ENCODE measurements at regions not wholly inside any gene's neighbourhood (a gene's known extent, or its start where the extent isn't known, plus 50 kb on each side); places are given as distances from the start of the nearest gene placed in this dataset.
"Not testable (repeated sequence)": the region's sequence is repeated elsewhere in the genome, so short reads cannot be mapped to it uniquely, and the experiment has no call there.

DNA sequence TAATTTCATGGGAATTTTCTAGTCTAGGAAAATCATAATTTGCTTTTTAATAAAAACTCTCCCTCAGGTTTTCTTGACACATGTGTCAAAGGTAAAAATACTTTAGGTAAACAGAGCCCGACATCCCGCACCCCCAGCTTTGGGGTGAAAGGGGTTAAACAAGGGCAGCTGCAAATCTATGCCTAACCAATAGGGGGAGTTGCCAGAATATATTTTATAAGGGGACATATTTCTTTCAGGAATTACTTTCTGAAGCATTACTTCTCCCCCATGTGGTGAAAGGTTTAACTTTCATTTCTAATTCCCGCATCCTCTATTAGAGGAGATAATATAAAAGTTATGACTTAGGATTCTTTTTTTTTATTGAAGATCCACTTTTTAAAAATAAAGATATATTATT, 53.9 kb upstream of the HEPH start:
- DNase-seq, result peak; percentile 1

DNA sequence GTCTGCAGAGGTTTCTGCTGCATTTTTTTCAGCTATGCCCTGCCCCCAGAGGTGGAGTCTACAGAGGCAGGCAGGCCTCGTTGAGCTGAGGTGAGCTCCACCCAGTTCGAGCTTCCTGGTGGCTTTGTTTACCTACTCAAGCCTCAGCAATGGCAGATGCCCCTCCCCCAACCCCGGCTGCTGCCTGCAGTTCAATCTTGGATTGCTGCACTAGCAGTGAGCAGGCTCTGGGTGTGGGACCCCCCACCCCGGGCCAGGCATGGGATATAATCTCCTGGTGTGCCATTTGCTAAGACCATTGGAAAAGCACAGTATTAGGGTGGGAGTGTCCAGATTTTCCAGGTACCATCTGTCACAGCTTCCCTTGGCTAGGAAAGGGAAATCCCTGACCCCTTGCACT, 56.2 kb upstream of the HEPH start:
- DNase-seq, result not testable (repeated sequence)

DNA sequence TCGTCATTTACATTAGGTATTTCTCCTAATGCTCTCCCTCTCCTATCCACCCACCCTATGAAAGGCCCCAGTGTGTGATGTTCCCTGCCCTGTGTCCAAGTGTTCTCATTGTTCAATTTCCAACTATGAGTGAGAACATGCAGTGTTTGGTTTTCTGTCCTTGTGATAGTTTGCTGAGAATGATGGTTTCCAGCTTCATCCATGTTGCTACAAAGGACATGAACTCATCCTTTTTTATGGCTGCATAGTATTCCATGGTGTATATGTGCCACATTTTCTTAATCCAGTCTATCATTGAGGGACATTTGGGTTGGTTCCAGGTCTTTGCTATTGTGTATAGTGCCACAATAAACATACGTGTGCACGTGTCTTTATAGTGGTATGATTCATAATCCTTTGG, 61.6 kb upstream of the HEPH start:
- DNase-seq, result not testable (repeated sequence)

DNA sequence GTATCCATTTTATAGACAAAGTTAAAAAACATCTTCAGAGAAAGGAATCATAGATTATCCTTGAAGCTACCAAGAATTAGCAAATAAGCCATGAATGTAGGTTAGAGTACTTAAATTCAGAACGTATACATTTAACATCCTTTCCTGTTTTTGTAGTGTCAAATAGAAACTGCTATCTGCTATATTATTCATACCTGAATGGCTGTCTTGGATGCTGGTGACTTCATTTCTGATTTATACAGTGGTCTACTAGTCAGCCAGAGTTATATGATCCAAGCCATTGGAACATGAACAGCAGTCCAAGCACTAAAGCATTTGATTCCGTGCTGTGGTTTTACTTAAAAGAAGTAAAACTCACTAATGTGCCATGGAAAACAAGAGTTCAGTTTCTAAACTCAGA, 58.3 kb upstream of the VSIG4 start:
- DNase-seq, result no peak

DNA sequence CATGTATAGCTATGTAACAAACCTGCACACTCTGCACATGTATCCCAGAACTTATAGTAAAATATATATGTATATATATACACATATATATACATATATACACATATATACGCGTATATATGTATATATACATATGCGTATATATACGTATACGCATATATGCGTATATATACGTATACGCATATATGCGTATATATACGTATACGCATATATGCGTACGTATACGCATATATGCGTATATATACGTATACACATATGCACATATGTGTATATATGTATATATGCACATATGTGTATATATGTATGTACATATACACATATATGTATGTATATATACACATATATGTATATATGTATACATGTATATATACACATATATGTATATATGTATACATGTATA, 57.1 kb upstream of the VSIG4 start:
- not testable (repeated sequence) for DNase-seq

DNA sequence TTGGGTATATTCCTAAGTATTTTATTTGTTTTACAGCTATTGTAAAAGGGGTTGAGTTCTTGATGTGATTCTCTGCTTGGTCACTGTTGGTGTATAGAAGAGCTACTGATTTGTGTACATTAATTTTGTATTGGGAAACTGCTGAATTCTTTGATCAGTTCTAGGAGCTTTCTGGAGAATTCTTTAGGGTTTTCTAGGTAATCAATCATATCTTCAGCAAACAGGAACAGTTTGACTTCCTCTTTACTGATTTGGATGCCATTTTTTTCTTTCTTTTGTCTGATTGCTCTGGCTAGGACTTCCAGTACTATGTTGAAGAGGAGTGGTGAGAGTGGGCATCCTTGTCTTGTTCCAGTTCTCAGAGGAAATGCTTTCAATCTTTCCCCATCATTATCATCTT, 50.1 kb upstream of the VSIG4 start:
- DNase-seq, result not testable (repeated sequence)
